ENCODE measurements at regions not wholly inside any gene's neighbourhood (a gene's known extent, or its start where the extent isn't known, plus 50 kb on each side); places are given as distances from the start of the nearest gene placed in this dataset.

GRCh38 chr12:75786070-75786469 is 245.5 kb downstream of the PHLDA1 start:
- TF ChIP-seq CTCF (conservative IDR thresholded peaks at IDR 0.05; ENCODE audit: low read depth, low read length), result no peak
- TF ChIP-seq EZH2phosphoT487 (IDR thresholded peaks at IDR 0.05; ENCODE audit: borderline replicate concordance, low read length), result no peak
- TF ChIP-seq EZH2 (IDR thresholded peaks at IDR 0.05; ENCODE audit: low read length, unreplicated experiment), result no peak

Data from PC-3 (cell line).